ENCODE measurements at regions not wholly inside any gene's neighbourhood (a gene's known extent, or its start where the extent isn't known, plus 50 kb on each side); places are given as distances from the start of the nearest gene placed in this dataset.

- DNase-seq (ENCODE audit: low read depth in 2 of 2), result no peak
Measured at GRCh38 chr13:34002924-34003323, 185.0 kb downstream of the RFC3 start.

GRCh38 chr13:34003656-34004055 is 185.7 kb downstream of the RFC3 start:
- no peak for DNase-seq (ENCODE audit: low read depth in 2 of 2)

GRCh38 chr13:34004676-34005075 is 186.7 kb downstream of the RFC3 start:
- DNase-seq (ENCODE audit: low read depth in 2 of 2), result no peak

DNA sequence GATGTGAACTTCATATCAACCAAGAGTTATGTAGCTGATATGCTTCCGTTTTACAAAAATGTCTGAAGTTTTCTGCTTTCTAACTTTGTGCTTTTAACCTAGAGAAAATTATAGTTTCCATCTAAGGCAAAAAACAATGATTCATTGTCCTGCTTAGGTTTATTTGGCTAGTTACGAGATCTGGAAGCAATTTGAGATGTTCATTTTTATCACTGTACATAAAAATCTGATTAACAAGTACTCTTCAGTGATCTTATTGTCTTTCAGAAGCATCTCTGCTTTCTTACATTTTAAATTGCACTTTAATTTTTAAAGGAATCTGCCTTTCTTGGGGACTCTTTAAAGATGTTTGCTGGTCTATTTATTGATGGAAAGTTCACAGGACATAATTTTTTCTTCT is 188.1 kb downstream of the RFC3 start:
- no peak for DNase-seq (ENCODE audit: low read depth in 2 of 2)

- DNase-seq (ENCODE audit: low read depth in 2 of 2), result no peak
Measured at GRCh38 chr13:34011552-34012085, 193.7 kb downstream of the RFC3 start.

DNA sequence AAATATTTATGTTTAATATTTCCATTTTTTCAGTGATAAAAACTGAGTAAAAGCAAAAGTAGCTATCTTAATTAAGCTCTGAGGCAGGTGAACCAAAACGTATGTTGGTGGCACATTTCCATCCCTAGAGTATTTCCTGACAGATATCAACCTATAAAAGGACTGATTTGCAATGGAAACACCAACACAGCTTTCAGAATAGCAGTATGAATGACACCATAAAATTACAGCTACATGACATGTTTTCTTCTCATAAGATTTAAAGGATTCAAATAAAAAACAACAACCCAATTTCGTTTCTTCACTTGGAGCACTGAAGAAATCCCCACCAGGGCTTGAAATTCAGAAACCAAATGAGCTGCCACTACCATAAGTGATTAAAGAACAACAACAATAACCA is 194.4 kb downstream of the RFC3 start:
- no peak for DNase-seq (ENCODE audit: low read depth in 2 of 2)

- DNase-seq (ENCODE audit: low read depth in 2 of 2), result no peak
Measured at GRCh38 chr13:34013061-34013460, 195.1 kb downstream of the RFC3 start.

- DNase-seq (ENCODE audit: low read depth in 2 of 2), result no peak
Measured at GRCh38 chr13:34017231-34017630, 199.3 kb downstream of the RFC3 start.

- no peak for DNase-seq (ENCODE audit: low read depth in 2 of 2)
Measured at GRCh38 chr13:34019870-34020269, 201.9 kb downstream of the RFC3 start.

GRCh38 chr13:34020388-34020787 is 202.4 kb downstream of the RFC3 start:
- DNase-seq (ENCODE audit: low read depth in 2 of 2), result no peak

DNA sequence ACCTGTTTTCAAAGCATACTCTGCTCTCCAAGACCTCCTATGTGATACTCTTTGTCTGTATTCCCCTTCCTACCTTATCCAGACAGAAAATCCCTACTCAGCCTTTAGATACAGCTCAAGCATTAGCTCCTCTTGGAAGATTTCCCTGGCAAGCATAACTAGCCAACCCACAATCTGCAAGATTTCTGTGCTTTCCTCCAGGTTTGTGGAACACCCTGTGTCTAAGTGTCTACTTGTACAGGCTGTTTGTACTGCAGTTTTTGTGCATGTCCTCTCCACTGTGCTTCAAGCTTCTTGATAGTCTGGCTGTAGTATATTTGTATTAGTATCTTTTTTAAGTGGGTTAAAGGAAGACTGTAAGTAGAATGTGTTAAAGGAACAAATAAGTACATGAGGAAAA is 203.7 kb downstream of the RFC3 start:
- no peak for DNase-seq (ENCODE audit: low read depth in 2 of 2)

- DNase-seq (ENCODE audit: low read depth in 2 of 2), result no peak
Measured at GRCh38 chr13:34025746-34026145, 207.8 kb downstream of the RFC3 start.

- DNase-seq (ENCODE audit: low read depth in 2 of 2), result no peak
Measured at GRCh38 chr13:34026308-34026707, 208.4 kb downstream of the RFC3 start.

DNA sequence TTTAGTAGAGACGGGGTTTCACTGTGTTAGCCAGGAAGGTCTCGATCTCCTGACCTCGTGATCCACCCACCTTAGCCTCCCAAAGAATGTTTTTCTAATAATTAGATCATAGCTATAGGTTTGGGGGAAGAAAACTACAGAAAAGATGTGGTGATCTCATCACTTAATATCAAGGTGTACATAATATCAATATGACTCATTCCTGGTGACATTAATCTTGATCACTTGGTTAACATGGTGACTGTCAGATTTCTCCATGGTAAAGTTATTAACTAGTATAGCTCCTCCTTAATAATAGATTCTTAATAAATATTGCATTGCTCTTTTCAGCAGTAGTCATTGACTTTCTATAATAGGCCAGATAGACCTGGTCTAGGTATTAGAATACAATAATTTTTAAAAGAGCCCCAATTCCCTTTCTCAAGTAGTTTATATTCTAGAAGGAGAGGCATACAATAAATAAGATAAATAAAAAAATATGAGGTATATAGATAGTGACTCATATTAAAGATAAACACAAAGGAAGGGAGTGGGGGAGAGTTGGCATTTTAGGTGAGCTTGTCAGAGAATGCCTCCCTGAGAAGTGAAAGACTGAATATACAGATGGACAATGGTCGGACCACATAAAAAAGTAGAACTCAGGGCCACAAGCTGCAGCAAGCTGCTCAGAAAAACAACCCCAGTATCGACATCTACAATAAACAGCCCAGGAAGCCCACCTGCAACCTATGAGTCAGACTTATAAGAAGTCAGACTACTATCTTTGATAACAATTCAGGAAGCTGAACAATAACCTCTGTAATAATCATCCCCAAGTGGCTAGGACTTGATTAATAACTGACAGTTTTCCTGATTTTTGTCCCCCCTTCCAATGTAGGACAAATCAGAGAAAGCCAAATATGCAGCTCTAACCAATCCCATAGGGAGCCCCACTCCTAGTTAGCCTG is 210.8 kb downstream of the RFC3 start:
- no peak for DNase-seq (ENCODE audit: low read depth in 2 of 2)

DNA sequence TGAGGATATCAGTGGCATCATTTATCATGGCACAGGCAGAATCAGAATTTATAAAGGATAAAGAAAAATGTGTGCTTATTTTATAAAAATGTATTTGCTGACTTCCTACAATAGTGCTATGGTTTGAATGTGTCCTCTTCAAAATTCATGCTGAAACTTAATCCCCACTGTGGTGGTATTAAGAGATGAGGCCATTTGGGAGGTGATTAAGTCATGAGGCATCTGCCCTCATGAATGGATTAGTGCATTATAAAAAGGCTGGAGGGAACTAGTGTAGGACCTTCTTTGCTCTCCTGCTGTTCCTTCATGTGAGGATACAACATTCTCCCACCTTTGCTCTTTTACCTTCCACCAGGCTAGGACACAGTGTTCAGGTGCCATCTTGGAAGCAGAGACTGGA is 212.8 kb downstream of the RFC3 start:
- no peak for DNase-seq (ENCODE audit: low read depth in 2 of 2)

DNA sequence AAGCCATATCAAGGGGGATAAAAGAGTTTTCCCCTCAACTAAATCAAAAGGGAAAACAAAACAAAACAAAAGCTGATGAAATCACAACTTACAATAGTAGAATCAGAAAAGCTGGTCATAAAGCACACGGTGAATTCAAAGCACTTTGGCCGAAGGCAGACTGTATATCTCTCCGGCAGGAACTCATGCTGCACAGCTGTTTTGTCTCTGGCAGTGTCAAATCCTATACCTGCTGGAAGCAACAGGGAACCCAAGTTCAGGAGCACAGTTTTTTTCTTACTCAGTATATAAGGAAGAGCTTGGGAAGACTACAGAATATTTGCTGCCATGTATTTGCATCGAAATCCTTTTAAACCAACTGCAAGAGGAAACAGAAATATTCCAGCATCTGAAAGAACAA is 213.7 kb downstream of the RFC3 start:
- DNase-seq (ENCODE audit: low read depth in 2 of 2), result no peak

GRCh38 chr13:34034411-34034810 is 216.5 kb downstream of the RFC3 start:
- DNase-seq (ENCODE audit: low read depth in 2 of 2), result no peak

DNA sequence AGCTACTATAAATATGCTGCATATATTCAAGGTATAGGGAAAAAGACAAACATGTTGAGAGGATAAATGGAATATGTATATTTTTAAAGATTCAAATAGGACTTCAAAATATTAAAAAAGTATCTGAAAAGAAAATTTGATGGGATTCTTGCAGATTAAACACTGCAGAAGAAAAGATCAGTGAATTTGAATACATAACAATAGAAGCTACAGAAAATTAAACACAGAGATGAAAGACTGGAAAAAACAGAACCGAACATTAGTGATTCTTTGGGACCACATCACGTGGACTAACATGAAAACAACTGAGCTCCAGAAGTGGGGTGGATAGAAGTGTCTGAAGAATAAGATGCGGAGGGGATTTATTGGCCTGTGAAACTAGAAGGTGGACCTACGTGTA is 217.2 kb downstream of the RFC3 start:
- no peak for DNase-seq (ENCODE audit: low read depth in 2 of 2)

- DNase-seq (ENCODE audit: low read depth in 2 of 2), result no peak
Measured at GRCh38 chr13:34035676-34036325, 217.9 kb downstream of the RFC3 start.

- no peak for DNase-seq (ENCODE audit: low read depth in 2 of 2)
Measured at GRCh38 chr13:34037636-34038540, 219.9 kb downstream of the RFC3 start.

DNA sequence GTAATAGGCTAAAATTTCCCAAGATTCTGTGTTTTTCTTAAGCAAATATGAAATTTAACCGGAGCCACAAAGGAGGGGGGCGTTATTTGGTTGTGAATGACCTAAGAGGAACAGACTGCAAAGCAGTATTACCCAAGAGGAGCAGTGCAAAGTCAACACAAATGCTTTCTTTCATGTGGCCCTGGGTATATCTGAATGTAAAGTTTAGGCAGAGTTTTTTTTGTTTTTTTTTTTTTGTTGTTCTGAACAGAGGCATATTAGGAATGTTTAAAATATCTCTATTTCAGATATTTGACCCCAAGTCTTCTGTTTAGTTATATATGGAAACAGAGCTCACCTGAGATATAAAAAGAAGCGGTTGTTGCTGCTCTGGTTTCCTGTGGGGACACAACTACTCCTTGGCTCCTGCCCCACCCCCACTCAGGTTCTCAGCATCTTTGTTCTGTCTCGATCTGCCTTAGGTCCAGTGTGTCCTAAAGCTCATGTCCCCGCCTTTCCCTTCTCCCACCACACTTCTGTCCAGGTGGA is 220.7 kb downstream of the RFC3 start:
- no peak for DNase-seq (ENCODE audit: low read depth in 2 of 2)

GRCh38 chr13:34039678-34040077 is 221.7 kb downstream of the RFC3 start:
- no peak for DNase-seq (ENCODE audit: low read depth in 2 of 2)

Data from activated CD8-positive, alpha-beta memory T cell treated with anti-CD3 and anti-CD28 coated beads for 4 hours (primary cell).